CD4-positive, alpha-beta T cell treated with Interleukin-10 for 1 hour (primary cell): ENCODE measurements at regions not wholly inside any gene's neighbourhood (a gene's known extent, or its start where the extent isn't known, plus 50 kb on each side); places are given as distances from the start of the nearest gene placed in this dataset.
"Not testable (repeated sequence)": the region's sequence is repeated elsewhere in the genome, so short reads cannot be mapped to it uniquely, and the experiment has no call there.

ENCODE experiments used
- DNase-seq: peaks from one replicate; pipeline ENCODE4 v3.0.0-alpha.2; 2020

- DNase-seq: no peak
Measured at GRCh38 chr5:105865834-105866233, 1804.9 kb downstream of the EFNA5 start.

GRCh38 chr5:105859350-105859749 is 1811.4 kb downstream of the EFNA5 start:
- DNase-seq: not testable (repeated sequence)

- no peak for DNase-seq
Measured at GRCh38 chr5:105849701-105850100, 1821.0 kb downstream of the EFNA5 start.

GRCh38 chr5:105840800-105841199 is 1829.9 kb downstream of the EFNA5 start:
- DNase-seq: no peak

- DNase-seq: no peak
Measured at GRCh38 chr5:105836887-105837286, 1833.8 kb downstream of the EFNA5 start.

- DNase-seq: no peak
Measured at GRCh38 chr5:105836268-105836667, 1834.5 kb downstream of the EFNA5 start.

- DNase-seq: no peak
Measured at GRCh38 chr5:105828821-105829220, 1841.9 kb downstream of the EFNA5 start.

- DNase-seq: no peak
Measured at GRCh38 chr5:105821800-105822199, 1848.9 kb downstream of the EFNA5 start.

- DNase-seq: no peak
Measured at GRCh38 chr5:105817914-105818313, 1852.8 kb downstream of the EFNA5 start.

- DNase-seq: no peak
Measured at GRCh38 chr5:105817416-105817815, 1853.3 kb downstream of the EFNA5 start.

- DNase-seq: no peak
Measured at GRCh38 chr5:105816961-105817360, 1853.8 kb downstream of the EFNA5 start.

GRCh38 chr5:105812304-105812703 is 1858.4 kb downstream of the EFNA5 start:
- DNase-seq: no peak

- no peak for DNase-seq
Measured at GRCh38 chr5:105807951-105808350, 1862.8 kb downstream of the EFNA5 start.

GRCh38 chr5:105807290-105807689 is 1863.4 kb downstream of the EFNA5 start:
- DNase-seq: no peak

GRCh38 chr5:105806596-105806995 is 1864.1 kb downstream of the EFNA5 start:
- DNase-seq: no peak

- DNase-seq: no peak
Measured at GRCh38 chr5:105803431-105803830, 1867.3 kb downstream of the EFNA5 start.

GRCh38 chr5:105794578-105794977 is 1876.2 kb downstream of the EFNA5 start:
- no peak for DNase-seq

- DNase-seq: no peak
Measured at GRCh38 chr5:105789246-105789645, 1881.5 kb downstream of the EFNA5 start.

- no peak for DNase-seq
Measured at GRCh38 chr5:105783811-105784210, 1886.9 kb downstream of the EFNA5 start.

- no peak for DNase-seq
Measured at GRCh38 chr5:105782501-105782900, 1888.2 kb downstream of the EFNA5 start.

GRCh38 chr5:105773241-105773640 is 1897.5 kb downstream of the EFNA5 start:
- no peak for DNase-seq

GRCh38 chr5:105767267-105767666 is 1903.5 kb downstream of the EFNA5 start:
- no peak for DNase-seq

- no peak for DNase-seq
Measured at GRCh38 chr5:105762728-105763127, 1908.0 kb downstream of the EFNA5 start.

- no peak for DNase-seq
Measured at GRCh38 chr5:105754056-105754455, 1916.7 kb downstream of the EFNA5 start.

- no peak for DNase-seq
Measured at GRCh38 chr5:105752801-105753200, 1917.9 kb downstream of the EFNA5 start.

GRCh38 chr5:105751908-105752307 is 1918.8 kb downstream of the EFNA5 start:
- no peak for DNase-seq
